HG03442 (cell line): ENCODE measurements at regions not wholly inside any gene's neighbourhood (a gene's known extent, or its start where the extent isn't known, plus 50 kb on each side); places are given as distances from the start of the nearest gene placed in this dataset.

ENCODE experiments used
- ATAC-seq: cut with Tn5 transposase; IDR thresholded peaks from one replicate; pipeline ENCODE4 v1.9.1; 2021; ENCODE audit warnings: mild to moderate bottlenecking, moderate library complexity; ENCODE audit not compliant: unreplicated experiment

GRCh38 chr2:228866044-228866443 lies 405.0 kb downstream of the PID1 start:
- ATAC-seq: no peak

- no peak for ATAC-seq
Observed at GRCh38 chr2:228864131-228864530, 407.0 kb downstream of the PID1 start.

- no peak for ATAC-seq
Observed at GRCh38 chr2:228860601-228861285, 410.3 kb downstream of the PID1 start.

GRCh38 chr2:228853151-228853550 lies 417.9 kb downstream of the PID1 start:
- ATAC-seq: no peak

GRCh38 chr2:228848638-228849037 lies 422.4 kb downstream of the PID1 start:
- no peak for ATAC-seq

- no peak for ATAC-seq
Observed at GRCh38 chr2:228847684-228848083, 423.4 kb downstream of the PID1 start.

- no peak for ATAC-seq
Observed at GRCh38 chr2:228846161-228846560, 424.9 kb downstream of the PID1 start.

GRCh38 chr2:228845162-228845925 lies 425.7 kb downstream of the PID1 start:
- ATAC-seq: no peak

- no peak for ATAC-seq
Observed at GRCh38 chr2:228841877-228842276, 429.2 kb downstream of the PID1 start.

GRCh38 chr2:228841475-228841874 lies 429.6 kb downstream of the PID1 start:
- no peak for ATAC-seq

- no peak for ATAC-seq
Observed at GRCh38 chr2:228840743-228841114, 430.4 kb downstream of the PID1 start.

- ATAC-seq: no peak
Observed at GRCh38 chr2:228840113-228840742, 430.9 kb downstream of the PID1 start.

GRCh38 chr2:228839421-228839876 lies 431.6 kb downstream of the PID1 start:
- no peak for ATAC-seq

- ATAC-seq: no peak
Observed at GRCh38 chr2:228838819-228839218, 432.3 kb downstream of the PID1 start.

GRCh38 chr2:228828397-228828796 lies 442.7 kb downstream of the PID1 start:
- ATAC-seq: no peak

GRCh38 chr2:228827056-228827700 lies 443.9 kb downstream of the PID1 start:
- no peak for ATAC-seq

- no peak for ATAC-seq
Observed at GRCh38 chr2:228819701-228820100, 451.4 kb downstream of the PID1 start.

GRCh38 chr2:228802181-228803071 lies 468.7 kb downstream of the PID1 start:
- ATAC-seq: no peak

- ATAC-seq: no peak
Observed at GRCh38 chr2:228801451-228801850, 469.6 kb downstream of the PID1 start.

- no peak for ATAC-seq
Observed at GRCh38 chr2:228799208-228799588, 471.9 kb downstream of the PID1 start.
